ENCODE measurements at regions not wholly inside any gene's neighbourhood (a gene's known extent, or its start where the extent isn't known, plus 50 kb on each side); places are given as distances from the start of the nearest gene placed in this dataset.

DNA sequence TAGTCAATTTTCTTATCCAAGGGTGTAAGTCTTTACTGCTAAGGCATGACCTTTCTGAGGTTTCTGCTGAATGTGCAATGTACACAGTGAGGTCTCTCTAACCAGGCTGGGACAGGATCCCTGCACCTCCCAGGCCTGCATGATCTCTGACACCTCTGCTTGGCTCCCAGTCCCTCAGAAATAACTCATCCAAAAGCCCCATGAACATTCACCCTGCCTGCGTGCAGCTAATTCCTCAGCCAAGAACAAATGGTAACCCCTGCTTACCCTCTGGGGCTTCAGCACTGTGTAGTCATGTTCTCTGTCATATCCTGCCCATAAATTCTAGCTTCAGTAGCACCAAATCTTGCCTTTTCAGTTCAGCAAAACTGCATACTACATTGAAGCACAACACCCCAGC is 1146.3 kb upstream of the MIR17HG start:
- 67% methylated on average over 1 of the region's 1 CpG for WGBS (ENCODE audit: low lambda C conversion rate, missing lambda C conversion rate)
- no peaks in the 10 kb centered on the region for H3K79me2 ChIP-seq
- peak; percentile 4 for DNase-seq (ENCODE audit: low spot score)

DNA sequence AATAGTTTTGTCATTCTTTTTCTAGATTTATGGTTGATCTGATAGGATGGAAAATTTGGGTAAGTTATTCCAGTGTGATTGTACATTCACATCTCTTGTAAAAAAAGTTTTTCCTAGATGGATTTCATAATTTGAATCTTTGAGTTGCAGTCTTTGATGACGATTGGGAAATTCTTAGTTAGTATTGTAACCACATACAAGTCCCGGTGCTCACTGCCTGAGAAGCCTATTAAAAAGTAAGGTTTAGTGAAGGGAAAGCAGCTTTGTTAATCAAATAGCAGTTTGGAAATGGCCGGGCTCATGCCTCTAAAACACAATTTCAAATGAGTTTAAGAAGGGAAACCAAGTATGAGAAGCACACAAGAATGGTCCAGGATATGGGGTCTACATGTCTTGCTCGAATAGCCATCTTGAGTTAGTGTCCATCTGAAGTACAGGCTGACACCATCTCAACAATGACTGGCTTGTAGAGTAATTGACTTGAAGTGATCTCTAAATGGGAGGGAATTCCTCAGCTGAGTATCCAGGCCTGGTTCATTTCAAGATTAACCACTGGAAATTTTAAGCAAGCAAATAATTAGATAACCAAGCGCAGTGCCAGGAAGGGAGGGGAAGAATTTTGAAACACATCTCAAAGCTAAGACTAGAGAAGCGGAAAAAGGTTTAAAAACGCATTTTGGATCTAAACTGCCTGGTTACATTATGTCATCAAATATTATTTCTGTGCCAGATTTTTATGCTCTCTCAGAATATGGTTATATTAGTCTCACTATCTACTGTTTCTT is 1145.6 kb upstream of the MIR17HG start:
- H2AFZ ChIP-seq, result no peak overlapping the region
- 53% methylated on average over 7 of the region's 7 CpGs for WGBS (ENCODE audit: low lambda C conversion rate, missing lambda C conversion rate)
- TF ChIP-seq EZH2phosphoT487 (IDR thresholded peaks at IDR 0.05; ENCODE audit: low read depth, severe bottlenecking, unreplicated experiment), result no peak
- TF ChIP-seq EZH2 (IDR thresholded peaks at IDR 0.05; ENCODE audit: borderline replicate concordance), result no peak
- TF ChIP-seq, protein P1, sequence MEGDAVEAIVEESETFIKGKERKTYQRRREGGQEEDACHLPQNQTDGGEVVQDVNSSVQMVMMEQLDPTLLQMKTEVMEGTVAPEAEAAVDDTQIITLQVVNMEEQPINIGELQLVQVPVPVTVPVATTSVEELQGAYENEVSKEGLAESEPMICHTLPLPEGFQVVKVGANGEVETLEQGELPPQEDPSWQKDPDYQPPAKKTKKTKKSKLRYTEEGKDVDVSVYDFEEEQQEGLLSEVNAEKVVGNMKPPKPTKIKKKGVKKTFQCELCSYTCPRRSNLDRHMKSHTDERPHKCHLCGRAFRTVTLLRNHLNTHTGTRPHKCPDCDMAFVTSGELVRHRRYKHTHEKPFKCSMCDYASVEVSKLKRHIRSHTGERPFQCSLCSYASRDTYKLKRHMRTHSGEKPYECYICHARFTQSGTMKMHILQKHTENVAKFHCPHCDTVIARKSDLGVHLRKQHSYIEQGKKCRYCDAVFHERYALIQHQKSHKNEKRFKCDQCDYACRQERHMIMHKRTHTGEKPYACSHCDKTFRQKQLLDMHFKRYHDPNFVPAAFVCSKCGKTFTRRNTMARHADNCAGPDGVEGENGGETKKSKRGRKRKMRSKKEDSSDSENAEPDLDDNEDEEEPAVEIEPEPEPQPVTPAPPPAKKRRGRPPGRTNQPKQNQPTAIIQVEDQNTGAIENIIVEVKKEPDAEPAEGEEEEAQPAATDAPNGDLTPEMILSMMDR (IDR thresholded peaks at IDR 0.05; ENCODE audit: poor library complexity), result no peak
- no peak overlapping the region for H3K4me2 ChIP-seq
- H3K36me3 ChIP-seq (replicated peaks; ENCODE audit: insufficient read depth, low read depth), result no peaks in the 10 kb centered on the region
- no peaks in the 10 kb centered on the region for H3K4me1 ChIP-seq (ENCODE audit: insufficient read depth)
- H3K9me3 ChIP-seq (ENCODE audit: low read depth), result no peaks in the 10 kb centered on the region
- H4K20me1 ChIP-seq (ENCODE audit: insufficient read depth, poor library complexity, severe bottlenecking), result no peaks in the 10 kb centered on the region
- no peaks in the 10 kb centered on the region for H3K79me2 ChIP-seq
- no peak overlapping the region for H3K4me3 ChIP-seq
- no peaks in the 10 kb centered on the region for H3K9me2 ChIP-seq (replicated peaks; ENCODE audit: insufficient read depth)
- peak overlapping the region; percentile 49 for H3K27ac ChIP-seq
- DNase-seq (ENCODE audit: low spot score), result peak; percentile 3
- no peaks in the 10 kb centered on the region for H3K27me3 ChIP-seq

More for the DNA sequence above, 1146.3 kb upstream of the MIR17HG start:
- H2AFZ ChIP-seq, result no peak overlapping the region
- H3K4me2 ChIP-seq, result no peak overlapping the region
- H3K9me3 ChIP-seq (ENCODE audit: low read depth), result no peaks in the 10 kb centered on the region
- H3K36me3 ChIP-seq (replicated peaks; ENCODE audit: insufficient read depth, low read depth), result no peaks in the 10 kb centered on the region
- no peaks in the 10 kb centered on the region for H4K20me1 ChIP-seq (ENCODE audit: insufficient read depth, poor library complexity, severe bottlenecking)
- no peaks in the 10 kb centered on the region for H3K4me1 ChIP-seq (ENCODE audit: insufficient read depth)
- TF ChIP-seq, protein P1 (IDR thresholded peaks at IDR 0.05; ENCODE audit: poor library complexity), result no peak
- TF ChIP-seq EZH2phosphoT487 (IDR thresholded peaks at IDR 0.05; ENCODE audit: low read depth, severe bottlenecking, unreplicated experiment) (no peak), EZH2 (IDR thresholded peaks at IDR 0.05; ENCODE audit: borderline replicate concordance) (no peak)
- no peak overlapping the region for H3K4me3 ChIP-seq
- H3K9me2 ChIP-seq (replicated peaks; ENCODE audit: insufficient read depth), result no peaks in the 10 kb centered on the region
- H3K27me3 ChIP-seq, result no peaks in the 10 kb centered on the region
- peak overlapping the region; percentile 49 for H3K27ac ChIP-seq

DNA sequence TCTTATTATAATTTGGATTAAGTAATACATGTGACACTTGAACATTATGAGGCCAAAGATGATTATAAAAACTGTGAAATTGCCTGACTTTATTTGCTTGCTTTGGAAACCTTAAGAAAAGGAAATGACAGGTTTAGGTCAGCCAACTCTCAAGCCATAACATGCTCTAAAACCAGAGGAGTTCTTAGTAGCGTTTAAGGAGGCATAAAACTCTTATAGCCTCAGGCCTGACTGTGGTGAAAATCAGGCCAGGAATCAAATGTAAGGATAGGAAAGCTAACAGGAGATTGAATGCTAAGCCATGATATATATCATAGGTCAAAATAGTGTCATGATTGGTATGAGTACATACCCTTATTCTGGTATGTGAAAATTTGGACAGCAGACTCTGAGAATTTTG is 1142.4 kb upstream of the MIR17HG start:
- TF ChIP-seq EZH2 (IDR thresholded peaks at IDR 0.05; ENCODE audit: borderline replicate concordance), result no peak
- TF ChIP-seq, protein P1 (IDR thresholded peaks at IDR 0.05; ENCODE audit: poor library complexity), result no peak
- no peak for TF ChIP-seq EZH2phosphoT487 (IDR thresholded peaks at IDR 0.05; ENCODE audit: low read depth, severe bottlenecking, unreplicated experiment)
- DNase-seq (ENCODE audit: low spot score), result no peak
- no peaks in the 10 kb centered on the region for H3K36me3 ChIP-seq (replicated peaks; ENCODE audit: insufficient read depth, low read depth)
- no peaks in the 10 kb centered on the region for H3K27me3 ChIP-seq
- 67% methylated on average over 1 of the region's 1 CpG for WGBS (ENCODE audit: low lambda C conversion rate, missing lambda C conversion rate)
- H4K20me1 ChIP-seq (ENCODE audit: insufficient read depth, poor library complexity, severe bottlenecking), result no peaks in the 10 kb centered on the region
- H3K79me2 ChIP-seq, result no peaks in the 10 kb centered on the region
- H3K9me3 ChIP-seq (ENCODE audit: low read depth), result no peaks in the 10 kb centered on the region
- H3K27ac ChIP-seq, result no peak overlapping the region
- H3K4me2 ChIP-seq, result no peak overlapping the region
- no peaks in the 10 kb centered on the region for H3K9me2 ChIP-seq (replicated peaks; ENCODE audit: insufficient read depth)
- H2AFZ ChIP-seq, result no peak overlapping the region
- H3K4me1 ChIP-seq (ENCODE audit: insufficient read depth), result no peaks in the 10 kb centered on the region
- no peak overlapping the region for H3K4me3 ChIP-seq
